ENCODE measurements at regions not wholly inside any gene's neighbourhood (a gene's known extent, or its start where the extent isn't known, plus 50 kb on each side); places are given as distances from the start of the nearest gene placed in this dataset.

DNA sequence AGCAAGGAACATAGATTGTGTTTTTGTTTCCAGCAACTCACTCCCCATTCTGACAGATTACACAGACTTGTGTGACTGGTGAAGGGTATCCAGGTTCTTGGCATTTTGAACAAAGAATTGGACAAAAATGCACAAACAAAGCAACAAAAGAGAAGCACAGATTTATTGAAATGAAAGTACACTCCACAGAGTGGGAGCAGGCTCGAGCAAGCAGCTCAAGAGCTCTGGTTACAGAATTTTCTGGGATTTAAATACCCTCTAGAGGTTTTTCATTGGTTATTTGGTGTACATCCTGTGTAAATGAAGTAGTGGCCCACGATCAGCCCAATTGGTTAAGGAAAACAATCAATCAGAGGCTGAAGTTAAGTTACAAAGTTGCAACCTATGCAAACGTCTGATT is 155.0 kb upstream of the JADE1 start:
- Mint-ChIP-seq H3K36me3 (ENCODE audit: insufficient read depth, unreplicated experiment) (no peaks in the 10 kb centered on the region), H3K9me3 (ENCODE audit: unreplicated experiment) (peaks cover 7% of the 10 kb centered on the region), H3K4me1 (ENCODE audit: insufficient read depth, unreplicated experiment) (no peaks in the 10 kb centered on the region), H3K4me3 (ENCODE audit: unreplicated experiment) (no peak overlapping the region), H3K27me3 (ENCODE audit: insufficient read depth, unreplicated experiment) (no peaks in the 10 kb centered on the region), H3K27ac (ENCODE audit: low read depth, unreplicated experiment) (no peak overlapping the region)
- ChIA-PET CTCF (no interaction called here), POLR2A (interaction anchor here (0.6 kb wide), 1 partner anchor 270 kb away, joined by 4 read pairs; no protein-coding TSS in a partner anchor)
- no TSS peak for BruUV-seq (replicated peaks)
- intact Hi-C loops (cut with micrococcal nuclease), result no loop called here
- DNase-seq (ENCODE audit: unreplicated experiment), result no peak
- TF ChIP-seq, protein P1, sequence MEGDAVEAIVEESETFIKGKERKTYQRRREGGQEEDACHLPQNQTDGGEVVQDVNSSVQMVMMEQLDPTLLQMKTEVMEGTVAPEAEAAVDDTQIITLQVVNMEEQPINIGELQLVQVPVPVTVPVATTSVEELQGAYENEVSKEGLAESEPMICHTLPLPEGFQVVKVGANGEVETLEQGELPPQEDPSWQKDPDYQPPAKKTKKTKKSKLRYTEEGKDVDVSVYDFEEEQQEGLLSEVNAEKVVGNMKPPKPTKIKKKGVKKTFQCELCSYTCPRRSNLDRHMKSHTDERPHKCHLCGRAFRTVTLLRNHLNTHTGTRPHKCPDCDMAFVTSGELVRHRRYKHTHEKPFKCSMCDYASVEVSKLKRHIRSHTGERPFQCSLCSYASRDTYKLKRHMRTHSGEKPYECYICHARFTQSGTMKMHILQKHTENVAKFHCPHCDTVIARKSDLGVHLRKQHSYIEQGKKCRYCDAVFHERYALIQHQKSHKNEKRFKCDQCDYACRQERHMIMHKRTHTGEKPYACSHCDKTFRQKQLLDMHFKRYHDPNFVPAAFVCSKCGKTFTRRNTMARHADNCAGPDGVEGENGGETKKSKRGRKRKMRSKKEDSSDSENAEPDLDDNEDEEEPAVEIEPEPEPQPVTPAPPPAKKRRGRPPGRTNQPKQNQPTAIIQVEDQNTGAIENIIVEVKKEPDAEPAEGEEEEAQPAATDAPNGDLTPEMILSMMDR (IDR thresholded peaks at IDR 0.05; ENCODE audit: unreplicated experiment), result no peak

DNA sequence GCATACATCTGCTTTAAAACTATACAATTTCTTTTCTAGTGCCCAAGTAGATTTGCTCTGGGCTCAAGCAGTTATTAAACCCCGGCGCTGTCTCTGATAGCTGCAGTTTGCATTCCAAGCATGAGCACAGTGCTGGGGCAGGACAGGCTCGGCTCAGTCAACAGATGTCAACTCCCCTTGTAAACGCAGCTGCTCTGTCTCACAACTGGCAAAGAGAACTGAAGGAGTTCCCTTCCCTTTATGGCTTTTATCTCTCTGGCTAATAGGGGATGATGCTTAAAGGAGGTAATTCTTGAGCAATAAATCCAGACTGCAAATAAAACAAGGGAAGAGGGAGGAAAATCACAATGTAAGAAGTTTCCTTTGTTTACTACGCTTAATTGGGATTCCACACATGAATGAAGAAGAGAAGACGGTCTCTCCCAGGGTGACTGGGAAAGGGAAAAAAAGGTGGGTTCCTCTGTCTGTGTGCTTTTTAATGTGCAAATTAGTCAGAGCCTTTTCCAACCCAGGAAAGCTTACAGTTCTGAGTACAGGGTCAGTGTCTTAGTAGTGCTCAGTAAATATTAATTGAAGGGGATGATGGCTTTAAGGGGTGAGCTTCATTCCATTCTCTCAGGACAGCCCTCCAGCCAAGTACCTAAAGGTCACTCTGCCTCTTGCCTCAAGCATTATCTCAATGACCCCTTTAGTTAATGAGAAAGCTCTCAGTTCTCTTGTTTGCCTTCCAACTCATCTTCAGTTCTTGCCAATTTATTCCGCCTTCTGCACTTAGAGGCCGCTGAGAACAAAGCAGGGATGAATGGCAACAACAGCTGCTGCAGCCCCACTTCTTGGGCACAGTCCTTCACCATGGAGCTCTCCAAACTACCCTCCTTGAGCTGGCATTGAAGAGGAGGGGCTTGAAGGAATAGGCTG is 155.7 kb upstream of the JADE1 start:
- intact Hi-C loops (cut with micrococcal nuclease), result no loop called here
- CTCF ChIA-PET, result no interaction called here
- H3K4me3 Mint-ChIP-seq (ENCODE audit: unreplicated experiment), result no peak overlapping the region
- no peak overlapping the region for H3K27ac Mint-ChIP-seq (ENCODE audit: low read depth, unreplicated experiment)
- H3K36me3 Mint-ChIP-seq (ENCODE audit: insufficient read depth, unreplicated experiment), result no peaks in the 10 kb centered on the region
- H3K4me1 Mint-ChIP-seq (ENCODE audit: insufficient read depth, unreplicated experiment), result no peaks in the 10 kb centered on the region
- no peak for DNase-seq (ENCODE audit: unreplicated experiment)
- TF ChIP-seq, protein P1 (IDR thresholded peaks at IDR 0.05; ENCODE audit: unreplicated experiment), result no peak
- H3K9me3 Mint-ChIP-seq (ENCODE audit: unreplicated experiment), result peaks cover 7% of the 10 kb centered on the region
- POLR2A ChIA-PET, result interaction anchor here (0.6 kb wide), 1 partner anchor 271 kb away, joined by 4 read pairs; no protein-coding TSS in a partner anchor
- no TSS peak for BruUV-seq (replicated peaks)
- H3K27me3 Mint-ChIP-seq (ENCODE audit: insufficient read depth, unreplicated experiment), result no peaks in the 10 kb centered on the region

DNA sequence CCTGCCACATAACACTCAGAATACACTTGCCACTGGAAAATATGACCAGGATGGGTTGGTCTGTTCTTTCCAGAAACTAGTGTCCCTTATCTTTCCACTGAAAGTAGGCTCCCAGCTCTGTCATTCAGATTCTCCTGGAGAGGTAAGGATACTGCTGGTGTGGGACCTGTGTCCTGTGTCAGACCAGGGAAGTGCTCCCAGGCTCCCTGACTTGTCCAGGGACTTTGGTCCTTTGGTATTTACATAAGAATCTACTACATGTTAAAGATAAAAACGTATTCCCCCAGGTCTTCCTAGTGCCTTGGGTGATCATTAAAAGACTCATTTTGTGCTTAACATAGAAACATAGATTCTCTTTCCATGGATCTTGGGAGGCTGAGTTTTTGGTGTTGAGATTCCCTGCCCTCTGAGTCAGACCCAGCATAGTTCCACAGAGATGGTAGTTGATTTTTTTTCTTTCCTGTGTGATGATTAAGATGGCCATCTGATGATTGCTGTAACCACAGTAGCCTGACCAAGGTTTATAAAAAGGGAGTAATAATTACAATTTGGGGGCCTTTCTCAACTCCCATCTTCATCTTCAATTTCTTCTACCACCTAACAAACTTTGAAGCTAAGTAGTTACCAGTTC is 159.8 kb upstream of the JADE1 start:
- H3K27ac Mint-ChIP-seq (ENCODE audit: low read depth, unreplicated experiment), result no peak overlapping the region

DNA sequence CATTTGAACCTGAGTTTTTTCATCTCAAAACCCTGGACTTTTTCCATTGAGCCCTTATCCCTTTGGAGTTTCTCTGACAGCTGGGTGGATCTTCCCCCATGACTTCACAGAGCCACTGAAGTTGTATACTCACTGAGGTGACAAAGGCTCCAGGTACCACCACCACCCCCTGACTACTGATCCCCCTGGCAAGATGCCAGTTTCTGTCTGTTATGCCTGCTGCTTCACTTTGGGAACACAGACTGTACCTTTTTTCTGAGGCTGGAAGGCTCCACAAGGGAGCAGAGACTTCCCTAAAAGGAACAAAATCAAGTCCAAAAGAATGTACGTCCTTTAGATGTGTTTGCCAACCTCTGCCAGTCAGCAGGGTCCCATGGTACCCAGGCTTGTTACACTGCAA is 160.3 kb upstream of the JADE1 start:
- H3K9me3 Mint-ChIP-seq (ENCODE audit: unreplicated experiment), result peaks cover 7% of the 10 kb centered on the region
- POLR2A ChIA-PET, result no interaction called here
- no TSS peak for BruUV-seq (replicated peaks)

More for the DNA sequence above, 159.8 kb upstream of the JADE1 start:
- TF ChIP-seq, protein P1 (IDR thresholded peaks at IDR 0.05; ENCODE audit: unreplicated experiment), result no peak
- no peak for DNase-seq (ENCODE audit: unreplicated experiment)
- Mint-ChIP-seq H3K9me3 (ENCODE audit: unreplicated experiment) (peaks cover 7% of the 10 kb centered on the region), H3K36me3 (ENCODE audit: insufficient read depth, unreplicated experiment) (no peaks in the 10 kb centered on the region), H3K27me3 (ENCODE audit: insufficient read depth, unreplicated experiment) (no peaks in the 10 kb centered on the region), H3K4me1 (ENCODE audit: insufficient read depth, unreplicated experiment) (no peaks in the 10 kb centered on the region), H3K4me3 (ENCODE audit: unreplicated experiment) (no peak overlapping the region)
- ChIA-PET POLR2A (no interaction called here), CTCF (no interaction called here)
- intact Hi-C loops (cut with micrococcal nuclease), result no loop called here
- BruUV-seq (replicated peaks), result no TSS peak

More for the DNA sequence above, 160.3 kb upstream of the JADE1 start:
- Mint-ChIP-seq H3K27me3 (ENCODE audit: insufficient read depth, unreplicated experiment) (no peaks in the 10 kb centered on the region), H3K27ac (ENCODE audit: low read depth, unreplicated experiment) (no peak overlapping the region), H3K4me3 (ENCODE audit: unreplicated experiment) (no peak overlapping the region), H3K4me1 (ENCODE audit: insufficient read depth, unreplicated experiment) (no peaks in the 10 kb centered on the region), H3K36me3 (ENCODE audit: insufficient read depth, unreplicated experiment) (no peaks in the 10 kb centered on the region)
- TF ChIP-seq, protein P1 (IDR thresholded peaks at IDR 0.05; ENCODE audit: unreplicated experiment), result no peak
- CTCF ChIA-PET, result no interaction called here
- intact Hi-C loops (cut with micrococcal nuclease), result no loop called here
- DNase-seq (ENCODE audit: unreplicated experiment), result no peak

Data from MCF 10A (cell line).